DND-41 (cell line): ENCODE measurements at regions not wholly inside any gene's neighbourhood (a gene's known extent, or its start where the extent isn't known, plus 50 kb on each side); places are given as distances from the start of the nearest gene placed in this dataset.

Source experiments
- ATAC-seq: fragments of 200-7000 bp; cut with Tn5 transposase; 3 replicates; pipeline ENCODE4 v1.9.1; 2021; ENCODE audit warnings: low read depth; ENCODE audit not compliant: insufficient read depth
- DNase-seq: peaks from one replicate; pipeline ENCODE4 v3.0.0-alpha.2; 2020
- H2AFZ ChIP-seq: 2 replicates; pipeline ENCODE4 v1.6.0; 2012; ENCODE audit warnings: low read depth, low read length
- H3K27ac ChIP-seq: 2 replicates; pipeline ENCODE4 v1.5.1; 2012; ENCODE audit warnings: low read length, inconsistent platforms
- H3K27me3 ChIP-seq: fragments of 200-600 bp; sonication (generic); 2 replicates; pipeline ENCODE4 v1.6.0; 2012; ENCODE audit warnings: low read length, mild to moderate bottlenecking, inconsistent platforms; ENCODE audit not compliant: insufficient read depth, poor library complexity
- H3K36me3 ChIP-seq: 2 replicates; pipeline ENCODE4 v1.5.1; 2012; ENCODE audit warnings: low read length, inconsistent platforms; ENCODE audit not compliant: insufficient read depth
- H3K4me1 ChIP-seq: 2 replicates; pipeline ENCODE4 v1.5.1; 2012; ENCODE audit warnings: mild to moderate bottlenecking, low read length; ENCODE audit not compliant: insufficient read depth
- H3K4me2 ChIP-seq: 2 replicates; pipeline ENCODE4 v1.6.0; 2012; ENCODE audit warnings: mild to moderate bottlenecking, moderate library complexity, low read length, inconsistent platforms; ENCODE audit not compliant: insufficient read depth
- H3K4me3 ChIP-seq, 2 experiments: fragments of 200-600 bp in 1 of 2; shearing (Covaris generic) in 1 of 2; 2 replicates each; pipeline ENCODE4 v1.5.1; 2012 to 2016; ENCODE audit warnings: inconsistent platforms in 2 of 2, low read length in 2 of 2, mild to moderate bottlenecking in 2 of 2, low read depth in 1 of 2, moderate library complexity in 1 of 2
- H3K79me2 ChIP-seq: 2 replicates; pipeline ENCODE4 v1.6.0; 2012; ENCODE audit warnings: low read length, inconsistent platforms; ENCODE audit not compliant: insufficient read depth
- H3K9ac ChIP-seq: 2 replicates; pipeline ENCODE4 v1.6.0; 2012; ENCODE audit warnings: low read depth, mild to moderate bottlenecking, inconsistent platforms, low read length, moderate library complexity
- H3K9me3 ChIP-seq: 2 replicates; pipeline ENCODE4 v1.5.1; 2012; ENCODE audit warnings: low read length, moderate library complexity, mild to moderate bottlenecking, inconsistent platforms; ENCODE audit not compliant: insufficient read depth, severe bottlenecking
- H4K20me1 ChIP-seq: 2 replicates; pipeline ENCODE4 v1.6.0; 2012; ENCODE audit warnings: low read length; ENCODE audit not compliant: insufficient read depth
- CTCF ChIP-seq: IDR thresholded peaks from 2 replicates; pipeline ENCODE4 v1.5.1; 2012; ENCODE audit warnings: borderline replicate concordance, low read length, moderate library complexity, mild to moderate bottlenecking; ENCODE audit not compliant: poor library complexity, severe bottlenecking; ENCODE audit errors: extremely low read depth
- EZH2 ChIP-seq: IDR thresholded peaks from 3 replicates; pipeline ENCODE4 v1.6.1; 2012; ENCODE audit warnings: borderline replicate concordance, low read depth, mild to moderate bottlenecking, moderate library complexity, low read length, inconsistent platforms; ENCODE audit not compliant: severe bottlenecking

- no peak for TF ChIP-seq EZH2
- TF ChIP-seq CTCF, result no peak
- H3K79me2 ChIP-seq, result no peaks in the 10 kb centered on the region
- H3K27me3 ChIP-seq, result no peaks in the 10 kb centered on the region
- no peaks in the 10 kb centered on the region for H3K36me3 ChIP-seq
- no peak overlapping the region for H3K9ac ChIP-seq
- no peak overlapping the region for H2AFZ ChIP-seq
- DNase-seq (no peak), ATAC-seq (no peak)
- no peak overlapping the region for H3K27ac ChIP-seq
- H3K4me1 ChIP-seq, result no peaks in the 10 kb centered on the region
- H4K20me1 ChIP-seq, result no peaks in the 10 kb centered on the region
- no peak overlapping the region for H3K4me3 ChIP-seq
- H3K4me2 ChIP-seq, result no peak overlapping the region
- H3K9me3 ChIP-seq, result peaks cover 9% of the 10 kb centered on the region
These were observed 235.1 kb upstream of the DIO2 start for GRCh38 chr14:80446356-80446755.

- DNase-seq, result no peak
- H3K27ac ChIP-seq, result no peak overlapping the region
- H3K36me3 ChIP-seq, result no peaks in the 10 kb centered on the region
- no peak overlapping the region for H3K4me3 ChIP-seq
- no peak overlapping the region for H2AFZ ChIP-seq
- H3K9ac ChIP-seq, result no peak overlapping the region
- no peaks in the 10 kb centered on the region for H4K20me1 ChIP-seq
- ATAC-seq, result no peak
- TF ChIP-seq CTCF (no peak), EZH2 (no peak)
- no peaks in the 10 kb centered on the region for H3K79me2 ChIP-seq
- H3K9me3 ChIP-seq, result peaks cover 3% of the 10 kb centered on the region
- H3K27me3 ChIP-seq, result no peaks in the 10 kb centered on the region
- H3K4me2 ChIP-seq, result no peak overlapping the region
- no peaks in the 10 kb centered on the region for H3K4me1 ChIP-seq
These were observed 234.3 kb upstream of the DIO2 start for GRCh38 chr14:80445605-80446004.

- no peak for DNase-seq
- ATAC-seq, result no peak
- no peak overlapping the region for H3K27ac ChIP-seq
These were observed 223.4 kb upstream of the DIO2 start for GRCh38 chr14:80434574-80435321.

More at GRCh38 chr14:80434574-80435321, 223.4 kb upstream of the DIO2 start:
- no peaks in the 10 kb centered on the region for H3K36me3 ChIP-seq
- no peak overlapping the region for H3K4me3 ChIP-seq
- no peak overlapping the region for H3K4me2 ChIP-seq
- no peaks in the 10 kb centered on the region for H3K27me3 ChIP-seq
- H3K4me1 ChIP-seq, result no peaks in the 10 kb centered on the region
- H4K20me1 ChIP-seq, result no peaks in the 10 kb centered on the region
- H3K9ac ChIP-seq, result no peak overlapping the region
- no peaks in the 10 kb centered on the region for H3K79me2 ChIP-seq
- TF ChIP-seq CTCF, result no peak
- TF ChIP-seq EZH2, result no peak
- peaks cover 3% of the 10 kb centered on the region for H3K9me3 ChIP-seq
- no peak overlapping the region for H2AFZ ChIP-seq
